GM12864 (cell line): ENCODE measurements at regions not wholly inside any gene's neighbourhood (a gene's known extent, or its start where the extent isn't known, plus 50 kb on each side); places are given as distances from the start of the nearest gene placed in this dataset.
"Not testable (repeated sequence)": the region's sequence is repeated elsewhere in the genome, so short reads cannot be mapped to it uniquely, and the experiment has no call there.

ENCODE experiments used
- DNase-seq: peaks from one replicate; pipeline ENCODE4 v3.0.0-alpha.2; 2011; ENCODE audit warnings: low read depth
- H3K4me3 ChIP-seq: 2 replicates; pipeline ENCODE4 v1.5.1; 2011; ENCODE audit warnings: mild to moderate bottlenecking, low read depth, low read length, control low read depth
- TF ChIP-seq, protein P1 (sequence below): IDR thresholded peaks from 2 replicates; pipeline ENCODE4 v1.5.1; 2011; ENCODE audit warnings: low read depth, mild to moderate bottlenecking, moderate library complexity, low read length, control low read depth, inconsistent platforms; ENCODE audit errors: missing control alignments

GRCh38 chrX:35507701-35508100, 290.4 kb upstream of the MAGEB16 start:
- no peak for DNase-seq
- H3K4me3 ChIP-seq: no peak overlapping the region
- TF ChIP-seq, protein P1, sequence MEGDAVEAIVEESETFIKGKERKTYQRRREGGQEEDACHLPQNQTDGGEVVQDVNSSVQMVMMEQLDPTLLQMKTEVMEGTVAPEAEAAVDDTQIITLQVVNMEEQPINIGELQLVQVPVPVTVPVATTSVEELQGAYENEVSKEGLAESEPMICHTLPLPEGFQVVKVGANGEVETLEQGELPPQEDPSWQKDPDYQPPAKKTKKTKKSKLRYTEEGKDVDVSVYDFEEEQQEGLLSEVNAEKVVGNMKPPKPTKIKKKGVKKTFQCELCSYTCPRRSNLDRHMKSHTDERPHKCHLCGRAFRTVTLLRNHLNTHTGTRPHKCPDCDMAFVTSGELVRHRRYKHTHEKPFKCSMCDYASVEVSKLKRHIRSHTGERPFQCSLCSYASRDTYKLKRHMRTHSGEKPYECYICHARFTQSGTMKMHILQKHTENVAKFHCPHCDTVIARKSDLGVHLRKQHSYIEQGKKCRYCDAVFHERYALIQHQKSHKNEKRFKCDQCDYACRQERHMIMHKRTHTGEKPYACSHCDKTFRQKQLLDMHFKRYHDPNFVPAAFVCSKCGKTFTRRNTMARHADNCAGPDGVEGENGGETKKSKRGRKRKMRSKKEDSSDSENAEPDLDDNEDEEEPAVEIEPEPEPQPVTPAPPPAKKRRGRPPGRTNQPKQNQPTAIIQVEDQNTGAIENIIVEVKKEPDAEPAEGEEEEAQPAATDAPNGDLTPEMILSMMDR: no peak

- not testable (repeated sequence) for DNase-seq, H3K4me3 ChIP-seq
These were observed 250.1 kb upstream of the MAGEB16 start for GRCh38 chrX:35548003-35548402.

DNA sequence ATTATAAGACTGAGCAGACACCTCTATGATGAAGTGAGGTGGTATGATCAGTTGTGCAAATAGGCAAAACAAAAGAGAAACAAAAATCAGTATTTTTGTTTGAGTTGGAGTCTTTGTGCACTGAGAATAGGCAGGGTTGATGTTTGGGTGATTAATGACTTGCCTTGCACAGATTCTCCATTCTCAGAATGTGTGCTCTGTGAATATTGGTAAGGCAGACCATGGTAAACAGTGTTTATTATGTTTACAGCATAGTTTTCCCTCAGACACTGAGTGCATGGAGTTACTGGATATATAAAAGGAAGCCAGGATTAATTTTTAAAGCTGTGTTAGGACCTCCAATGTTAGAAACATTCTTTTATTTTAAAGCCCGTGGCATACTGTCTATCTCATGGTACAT, 240.2 kb upstream of the MAGEB16 start:
- no peak for DNase-seq
- H3K4me3 ChIP-seq: no peak overlapping the region
- TF ChIP-seq, protein P1: no peak

- H3K4me3 ChIP-seq: no peak overlapping the region
- TF ChIP-seq, protein P1: no peak
- no peak for DNase-seq
These were observed 236.2 kb upstream of the MAGEB16 start for GRCh38 chrX:35561985-35562384.

DNA sequence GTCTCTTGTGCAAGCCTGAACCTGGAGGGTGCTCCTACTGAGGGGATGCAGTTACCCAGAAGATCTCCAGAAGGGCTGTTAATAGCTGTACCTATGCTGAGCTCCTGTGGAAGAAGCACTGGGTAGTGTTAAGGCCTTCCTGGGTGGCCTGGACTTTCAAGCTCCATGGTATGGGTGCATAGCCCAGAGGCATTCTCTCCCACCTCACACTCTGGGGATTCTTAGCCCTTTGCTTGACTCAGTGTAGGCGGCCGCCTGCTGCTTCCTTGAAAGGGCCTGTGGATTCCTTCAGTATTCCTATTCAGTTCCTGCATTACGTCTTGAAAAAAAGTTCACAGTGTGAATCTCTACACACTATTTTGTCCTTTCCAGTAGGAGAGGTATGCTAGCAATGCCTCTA, 235.7 kb upstream of the MAGEB16 start:
- H3K4me3 ChIP-seq: no peak overlapping the region
- DNase-seq: no peak
- TF ChIP-seq, protein P1: no peak

- DNase-seq: no peak
These were observed 207.9 kb upstream of the MAGEB16 start for GRCh38 chrX:35590210-35590609.

GRCh38 chrX:35611562-35611961, 186.6 kb upstream of the MAGEB16 start:
- DNase-seq, H3K4me3 ChIP-seq: not testable (repeated sequence)

More at GRCh38 chrX:35590210-35590609, 207.9 kb upstream of the MAGEB16 start:
- TF ChIP-seq, protein P1: no peak
- no peak overlapping the region for H3K4me3 ChIP-seq

GRCh38 chrX:35617836-35618235, 180.3 kb upstream of the MAGEB16 start:
- TF ChIP-seq, protein P1: no peak
- no peak for DNase-seq
- no peak overlapping the region for H3K4me3 ChIP-seq
